ENCODE measurements at regions not wholly inside any gene's neighbourhood (a gene's known extent, or its start where the extent isn't known, plus 50 kb on each side); places are given as distances from the start of the nearest gene placed in this dataset.
A peak's percentile ranks its signal among the peaks of the same experiment; 100 is the strongest.

DNA sequence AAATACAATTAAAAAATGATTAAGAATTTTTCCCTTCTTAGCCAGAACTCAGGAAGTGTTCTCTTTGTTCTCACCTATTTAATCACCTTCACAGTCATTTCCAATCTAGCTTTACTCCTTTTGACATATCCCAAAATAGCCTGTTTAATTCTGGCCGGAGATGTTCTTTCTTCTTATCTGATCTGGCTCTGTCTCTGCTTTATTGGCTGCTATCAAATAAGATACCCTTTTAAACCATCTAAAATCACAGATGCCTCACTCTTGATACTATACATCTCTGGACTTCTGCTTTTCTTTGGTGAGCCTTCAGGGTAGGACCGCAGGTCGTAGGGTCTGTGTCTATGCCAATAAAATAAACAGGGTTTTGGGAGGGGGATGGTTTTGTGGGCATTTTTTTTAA, 319.2 kb upstream of the SEMA6D start:
- DNase-seq (ENCODE audit: low read depth, low spot score), result no peak
- no peak overlapping the region for H3K27ac ChIP-seq

GRCh38 chr15:47398594-47398993, 318.7 kb upstream of the SEMA6D start:
- H3K27ac ChIP-seq, result no peak overlapping the region
- DNase-seq (ENCODE audit: low read depth, low spot score), result no peak

DNA sequence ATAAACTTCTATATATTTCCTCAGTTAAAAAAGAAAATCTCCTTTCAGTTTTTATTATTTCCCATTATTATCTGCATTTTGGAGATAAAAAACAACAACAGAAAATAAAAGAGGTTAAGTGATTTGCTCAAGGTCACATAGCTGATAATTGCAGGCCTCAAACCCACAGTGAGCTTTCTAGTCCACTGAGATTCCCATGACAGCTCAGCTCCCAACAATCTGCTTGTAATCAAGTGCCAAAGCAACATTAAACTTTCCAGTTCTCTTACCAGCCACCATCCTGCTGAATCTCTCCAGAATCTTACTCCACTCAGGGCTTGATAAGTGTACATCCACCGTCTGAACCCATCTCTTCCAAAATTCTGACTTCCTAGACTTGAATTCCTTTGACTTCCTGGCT, 318.2 kb upstream of the SEMA6D start:
- DNase-seq (ENCODE audit: low read depth, low spot score), result no peak
- no peak overlapping the region for H3K27ac ChIP-seq

DNA sequence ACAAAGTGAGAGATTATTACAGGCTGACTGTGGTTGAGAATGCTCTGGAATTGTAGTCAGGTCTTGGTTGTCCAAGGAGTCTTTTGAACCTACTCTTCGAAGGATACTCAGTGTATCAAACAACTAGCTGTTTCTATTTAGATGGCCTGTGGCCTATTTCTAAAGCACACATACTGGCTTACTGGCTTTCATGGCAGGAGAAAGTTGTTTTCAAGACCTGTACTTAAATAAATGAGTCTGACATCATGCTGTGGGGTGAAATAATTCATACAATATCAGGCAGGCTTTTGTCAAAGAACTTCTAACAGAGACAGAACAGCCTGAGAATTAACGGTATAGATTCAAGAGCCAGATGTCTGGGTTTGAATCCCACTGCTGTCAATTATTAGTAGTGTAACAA, 316.7 kb upstream of the SEMA6D start:
- no peak overlapping the region for H3K27ac ChIP-seq
- no peak for DNase-seq (ENCODE audit: low read depth, low spot score)

DNA sequence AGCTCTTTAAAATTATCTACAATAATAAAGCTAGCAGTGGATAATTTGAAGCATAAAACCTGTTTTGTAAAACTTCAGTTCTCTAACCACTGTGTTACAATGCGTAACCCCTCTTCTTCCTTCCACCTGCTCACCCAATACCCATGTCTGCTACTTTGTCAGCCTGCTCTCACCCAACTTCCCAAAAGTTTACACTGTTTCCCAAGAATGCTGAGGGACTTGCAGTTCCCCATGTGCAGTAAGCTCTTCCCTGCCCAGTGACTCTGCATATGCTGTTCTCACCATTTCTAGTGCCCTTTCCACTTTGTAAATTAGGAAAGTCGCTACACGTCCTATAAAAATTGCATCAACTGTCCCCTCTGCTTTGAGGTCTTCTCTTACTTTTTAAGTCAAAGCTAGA, 315.9 kb upstream of the SEMA6D start:
- H3K27ac ChIP-seq, result no peak overlapping the region

DNA sequence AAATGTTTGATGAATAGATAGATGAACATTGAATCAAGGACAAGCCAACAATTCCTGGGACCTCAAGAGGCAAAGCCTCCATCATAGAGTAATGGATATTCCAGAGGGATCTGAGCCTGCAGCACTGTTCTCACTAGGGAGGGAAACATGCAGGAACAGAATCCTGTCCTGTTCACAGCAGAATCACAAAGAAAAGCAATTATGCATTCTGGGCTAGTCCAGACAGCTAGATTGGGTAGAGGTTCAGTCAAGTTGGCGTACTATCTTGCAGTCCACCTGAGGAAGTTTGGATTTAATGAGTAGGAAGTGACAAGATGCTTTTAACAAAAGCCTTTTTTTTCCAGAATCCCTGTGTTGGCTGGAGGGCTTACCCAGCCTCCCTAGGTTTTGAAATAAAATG, 314.5 kb upstream of the SEMA6D start:
- DNase-seq (ENCODE audit: low read depth, low spot score), result no peak
- H3K27ac ChIP-seq, result no peak overlapping the region

More for the DNA sequence above, 315.9 kb upstream of the SEMA6D start:
- no peak for DNase-seq (ENCODE audit: low read depth, low spot score)

- DNase-seq (ENCODE audit: low read depth, low spot score), result no peak
- no peak overlapping the region for H3K27ac ChIP-seq
Measured at GRCh38 chr15:47404877-47405276, 312.4 kb upstream of the SEMA6D start.

DNA sequence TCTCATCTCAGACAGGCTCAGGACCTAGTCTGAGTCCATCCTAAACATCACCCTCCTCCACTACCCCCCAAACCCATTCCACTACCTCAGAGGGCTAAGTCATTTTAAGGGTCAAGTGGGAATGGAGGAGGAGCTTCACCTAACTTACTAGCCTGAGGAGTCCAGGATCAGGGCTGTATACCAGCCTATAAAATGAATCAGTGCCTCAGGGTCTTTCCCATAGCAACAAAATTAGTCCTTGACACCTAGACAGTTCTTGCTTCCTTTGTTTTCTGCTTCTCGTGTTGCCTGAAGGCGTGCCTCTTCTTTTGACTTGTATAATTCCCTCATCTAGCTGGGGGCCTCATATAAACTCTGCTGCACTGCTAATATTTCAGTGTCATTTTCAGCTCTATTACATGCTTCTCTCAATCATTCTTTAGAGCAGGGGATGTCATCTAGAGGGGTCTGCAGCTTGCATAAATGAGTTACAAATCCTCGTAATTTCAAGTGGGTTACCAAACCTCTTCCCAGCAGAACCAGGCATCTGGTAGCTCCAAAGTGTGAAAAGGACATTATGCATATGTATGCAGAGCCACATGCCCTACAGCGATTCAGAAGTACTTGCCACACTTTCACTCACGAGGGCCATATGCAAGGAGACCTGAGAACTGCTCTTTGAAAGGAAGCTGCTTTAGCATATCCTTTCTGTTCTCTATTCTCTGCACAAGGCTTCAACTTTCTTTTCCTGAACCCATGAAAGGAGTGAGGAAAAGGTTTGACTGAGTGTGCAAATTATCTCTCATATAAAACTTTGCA, 311.7 kb upstream of the SEMA6D start:
- DNase-seq (ENCODE audit: low read depth, low spot score), result no peak
- no peak overlapping the region for H3K27ac ChIP-seq

- no peak overlapping the region for H3K27ac ChIP-seq
- DNase-seq (ENCODE audit: low read depth, low spot score), result no peak
Measured at GRCh38 chr15:47407692-47408091, 309.6 kb upstream of the SEMA6D start.

- DNase-seq (ENCODE audit: low read depth, low spot score), result no peak
- no peak overlapping the region for H3K27ac ChIP-seq
Measured at GRCh38 chr15:47409038-47409437, 308.3 kb upstream of the SEMA6D start.

- DNase-seq (ENCODE audit: low read depth, low spot score), result no peak
- H3K27ac ChIP-seq, result no peak overlapping the region
Measured at GRCh38 chr15:47409600-47409999, 307.7 kb upstream of the SEMA6D start.

GRCh38 chr15:47410247-47410646, 307.1 kb upstream of the SEMA6D start:
- H3K27ac ChIP-seq, result no peak overlapping the region
- no peak for DNase-seq (ENCODE audit: low read depth, low spot score)

GRCh38 chr15:47411733-47412132, 305.6 kb upstream of the SEMA6D start:
- no peak overlapping the region for H3K27ac ChIP-seq
- no peak for DNase-seq (ENCODE audit: low read depth, low spot score)

GRCh38 chr15:47412136-47412535, 305.2 kb upstream of the SEMA6D start:
- DNase-seq (ENCODE audit: low read depth, low spot score), result no peak
- no peak overlapping the region for H3K27ac ChIP-seq

DNA sequence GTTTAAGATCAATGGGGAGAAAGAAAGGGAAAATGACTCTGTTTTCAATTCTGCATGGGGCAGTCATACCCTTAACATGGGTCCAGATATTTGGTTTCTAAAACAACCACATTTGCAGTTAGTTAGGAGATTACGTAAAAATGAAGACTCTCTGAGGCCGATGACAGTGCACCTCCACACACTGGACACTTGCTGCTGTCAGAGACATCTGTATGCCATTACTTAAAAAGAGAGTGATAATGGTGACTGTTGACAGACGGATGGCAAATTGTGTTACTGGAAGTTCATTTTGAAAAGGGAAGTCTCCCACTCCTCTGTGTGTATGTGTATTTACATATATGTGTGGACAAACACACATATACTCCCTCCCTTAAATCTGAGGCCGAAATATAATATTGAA, 304.5 kb upstream of the SEMA6D start:
- DNase-seq (ENCODE audit: low read depth, low spot score), result no peak
- H3K27ac ChIP-seq, result no peak overlapping the region

GRCh38 chr15:47414207-47414606, 303.1 kb upstream of the SEMA6D start:
- no peak for DNase-seq (ENCODE audit: low read depth, low spot score)
- H3K27ac ChIP-seq, result no peak overlapping the region

DNA sequence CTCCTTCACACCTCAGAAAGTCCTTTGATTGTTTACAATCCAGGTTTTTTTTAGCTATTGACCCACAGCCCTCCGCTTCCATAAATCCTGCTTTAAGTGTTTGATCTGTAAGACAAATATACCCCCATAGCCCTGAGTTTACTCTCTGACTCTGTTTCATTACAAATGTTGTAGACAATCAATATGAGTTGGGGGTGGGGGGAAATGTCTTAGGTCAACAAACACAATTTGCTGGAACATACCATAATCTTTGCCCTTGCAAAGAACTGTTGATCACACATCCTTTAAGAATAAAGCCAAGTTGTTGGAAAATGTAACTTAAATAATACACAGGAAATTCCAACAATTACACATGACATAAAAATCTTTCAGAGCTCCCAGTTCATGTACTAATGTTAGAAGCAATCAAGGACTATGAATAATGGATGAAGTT, 301.8 kb upstream of the SEMA6D start:
- no peak overlapping the region for H3K27ac ChIP-seq
- DNase-seq (ENCODE audit: low read depth, low spot score), result no peak

DNA sequence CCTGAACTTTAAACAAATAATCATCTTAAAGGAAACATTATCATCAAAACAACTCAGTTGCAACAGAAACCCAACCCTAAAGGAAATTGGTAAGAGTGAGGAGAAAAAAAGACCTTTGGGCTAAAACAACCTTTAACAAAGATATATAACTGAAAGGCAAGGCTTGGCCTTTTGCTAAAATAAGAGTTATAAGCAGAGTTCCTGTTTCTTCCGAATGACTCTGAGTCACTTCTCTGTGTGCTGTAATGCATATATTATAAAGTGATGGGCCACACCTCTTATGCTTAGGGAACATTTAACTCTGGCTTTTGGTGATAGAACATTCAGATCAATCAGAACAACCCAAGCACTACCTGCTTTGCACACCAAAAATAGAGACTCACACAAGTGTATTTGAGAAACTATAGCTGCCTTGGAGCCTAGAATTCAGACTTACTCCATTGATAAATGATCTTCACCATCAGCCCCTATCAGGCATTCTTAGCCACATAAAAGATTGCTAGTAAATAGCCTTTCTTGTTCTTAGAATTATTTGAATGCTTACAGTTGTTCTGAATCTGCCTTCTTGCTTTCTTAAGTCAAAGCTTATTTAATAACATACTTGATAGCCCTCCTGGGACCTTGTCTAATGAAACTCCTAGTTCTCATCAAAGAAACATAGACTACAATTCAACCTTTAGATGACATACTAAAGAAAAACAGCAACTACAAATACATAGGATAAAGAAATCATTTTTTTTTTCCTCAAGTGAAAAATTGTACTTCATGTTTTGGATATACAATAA, 294.2 kb upstream of the SEMA6D start:
- DNase-seq (ENCODE audit: low read depth, low spot score), result no peak
- peak overlapping the region; percentile 63 for H3K27ac ChIP-seq

DNA sequence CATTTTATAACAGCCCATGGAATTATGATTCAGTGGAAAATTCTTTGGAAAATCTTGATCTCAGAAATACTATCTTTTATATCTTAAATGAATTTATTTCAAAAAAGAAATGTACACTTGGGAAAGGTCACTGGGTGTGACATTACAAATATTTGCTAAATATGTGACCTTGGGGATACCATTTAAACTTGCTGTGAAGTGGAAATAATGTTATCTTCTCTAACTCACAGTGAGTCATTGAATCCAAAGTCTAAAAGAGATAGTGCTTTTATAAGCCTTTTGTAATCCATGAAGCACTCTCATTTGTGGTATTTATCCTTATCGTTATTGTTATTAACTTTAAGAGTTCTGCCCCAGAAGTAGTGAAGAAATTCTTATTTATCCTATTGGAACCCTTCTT, 289.8 kb upstream of the SEMA6D start:
- no peak overlapping the region for H3K27ac ChIP-seq
- no peak for DNase-seq (ENCODE audit: low read depth, low spot score)

GRCh38 chr15:47429376-47429775, 287.9 kb upstream of the SEMA6D start:
- DNase-seq (ENCODE audit: low read depth, low spot score), result no peak
- no peak overlapping the region for H3K27ac ChIP-seq

DNA sequence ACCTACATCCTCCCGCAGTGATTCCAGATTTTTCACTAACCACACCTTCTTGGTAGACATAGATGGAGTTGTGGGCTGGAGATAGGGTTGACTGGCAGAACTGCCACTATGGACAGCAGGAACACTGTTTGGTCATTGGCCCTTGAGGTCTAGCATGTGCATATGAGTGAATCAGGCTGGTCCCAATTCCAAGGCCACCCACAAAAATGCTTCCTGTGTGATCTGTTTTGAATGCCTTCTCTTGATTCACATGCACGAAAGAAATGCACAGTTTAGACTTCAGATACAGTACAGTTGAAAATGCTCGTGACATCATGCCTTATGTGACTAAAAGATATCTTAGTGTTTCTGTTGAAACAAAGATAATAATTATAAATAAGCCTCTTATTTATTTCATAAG, 285.8 kb upstream of the SEMA6D start:
- H3K27ac ChIP-seq, result no peak overlapping the region
- DNase-seq (ENCODE audit: low read depth, low spot score), result no peak

- no peak for DNase-seq (ENCODE audit: low read depth, low spot score)
- no peak overlapping the region for H3K27ac ChIP-seq
Measured at GRCh38 chr15:47432826-47433225, 284.5 kb upstream of the SEMA6D start.

All from epithelial cell of prostate (primary cell).